GM11168 (cell line): ENCODE measurements at regions not wholly inside any gene's neighbourhood (a gene's known extent, or its start where the extent isn't known, plus 50 kb on each side); places are given as distances from the start of the nearest gene placed in this dataset.
"Not testable (repeated sequence)": the region's sequence is repeated elsewhere in the genome, so short reads cannot be mapped to it uniquely, and the experiment has no call there.

Experiments used
- in situ Hi-C: fragments of 300-500 bp; cut with MboI; formaldehyde crosslinking; loops from one replicate; pipeline ENCODE4 v1.12.0; 2022; ENCODE audit warnings: low sequenced_read_pairs; ENCODE audit not compliant: unreplicated experiment

DNA sequence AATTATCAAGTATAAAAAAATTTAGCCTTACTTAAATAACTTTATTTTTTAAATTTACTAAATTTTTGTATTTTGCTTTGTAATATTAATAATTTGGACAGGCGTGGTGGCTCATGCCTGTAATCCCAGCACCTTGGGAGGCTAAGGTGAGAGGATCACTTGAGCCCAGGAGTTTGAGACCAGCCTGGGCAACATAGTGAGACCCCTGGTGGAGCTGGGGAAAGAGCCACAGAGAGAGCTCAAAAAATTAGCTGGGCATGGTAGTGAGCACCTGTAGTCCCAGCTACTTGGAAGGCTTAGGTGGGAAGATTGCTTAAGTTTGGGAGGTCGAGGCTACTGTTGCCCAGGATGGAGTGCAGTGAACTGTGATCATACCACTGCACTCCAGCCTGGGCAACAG, 143.5 kb downstream of the B3GNT2 start:
- in situ Hi-C loops, result no loop called here

- in situ Hi-C loops, result no loop called here
Measured at GRCh38 chr2:62338111-62338510, 142.2 kb downstream of the B3GNT2 start.

GRCh38 chr2:62337403-62337802, 141.5 kb downstream of the B3GNT2 start:
- in situ Hi-C loops, result no loop called here

GRCh38 chr2:62335612-62336011, 139.7 kb downstream of the B3GNT2 start:
- in situ Hi-C loops, result no loop called here

DNA sequence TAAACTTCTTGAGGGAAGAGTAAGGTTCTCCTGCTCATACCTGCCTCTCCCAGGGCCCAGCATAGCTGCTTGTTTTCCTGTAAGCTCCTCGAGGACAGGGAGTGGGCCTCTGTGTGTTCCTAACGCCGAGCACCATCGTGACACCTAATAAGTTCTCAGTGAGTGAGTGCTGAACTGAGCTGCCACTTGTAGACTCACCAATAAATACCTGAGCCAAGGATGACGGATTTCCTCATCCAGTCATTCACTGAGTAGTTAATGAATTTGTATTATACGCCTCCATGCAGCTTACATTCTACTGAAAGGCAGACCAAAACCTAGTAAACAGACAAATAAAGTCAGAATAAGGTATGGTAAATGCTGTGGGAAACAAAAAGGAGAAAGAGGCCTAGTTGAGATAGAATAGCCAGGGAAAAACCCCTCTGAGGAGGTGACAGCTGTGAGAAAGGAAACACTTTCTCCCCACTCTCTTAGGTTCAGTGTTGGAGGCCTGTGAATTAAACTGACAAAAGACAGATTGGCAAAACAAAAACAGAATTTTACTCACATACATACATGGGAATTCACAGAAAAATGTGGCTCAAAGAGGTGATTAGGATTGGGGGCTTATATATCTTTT, 138.6 kb downstream of the B3GNT2 start:
- in situ Hi-C loops, result no loop called here

- in situ Hi-C loops, result no loop called here
Measured at GRCh38 chr2:62334009-62334408, 138.1 kb downstream of the B3GNT2 start.

DNA sequence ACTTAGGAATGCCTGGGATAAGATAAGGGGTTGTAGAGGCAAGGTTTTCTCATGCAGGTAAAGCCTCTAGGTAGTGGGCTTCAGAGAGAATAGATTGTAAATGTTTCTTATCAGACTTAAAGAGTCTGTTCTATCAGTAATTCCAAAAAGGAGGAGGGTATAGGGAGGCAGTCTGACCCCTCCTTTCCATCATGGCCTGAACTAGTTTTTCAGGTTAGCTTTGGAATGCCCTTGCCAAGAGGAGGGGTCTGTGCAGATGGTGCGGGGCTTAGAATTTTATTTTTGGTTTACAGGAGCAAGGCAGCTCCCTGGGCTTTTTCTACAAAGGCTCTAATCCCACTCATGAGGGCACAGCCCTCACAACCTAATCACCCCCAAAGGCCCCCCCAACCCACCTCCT, 135.0 kb downstream of the B3GNT2 start:
- in situ Hi-C loops, result no loop called here

- in situ Hi-C loops, result no loop called here
Measured at GRCh38 chr2:62329797-62330196, 133.9 kb downstream of the B3GNT2 start.

DNA sequence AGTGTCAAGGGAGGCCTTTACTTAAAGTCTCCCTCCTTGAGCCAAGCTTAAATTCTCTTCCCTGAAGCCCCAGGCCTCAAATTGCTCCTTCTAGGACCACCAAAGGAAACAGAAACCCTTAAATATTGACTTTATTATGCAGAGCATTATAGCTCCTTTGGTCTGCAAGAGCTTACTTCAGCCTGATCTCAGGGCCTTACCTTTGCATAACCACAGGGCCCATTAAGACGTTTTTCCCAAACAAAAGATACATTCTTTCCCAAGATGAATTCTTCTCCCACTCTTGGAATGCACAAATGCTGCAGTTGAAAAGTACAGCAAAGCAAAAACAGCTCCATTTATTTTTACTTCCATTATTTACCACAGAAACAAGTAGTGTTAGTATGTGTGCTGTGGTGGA, 130.8 kb downstream of the B3GNT2 start:
- in situ Hi-C loops, result no loop called here

GRCh38 chr2:62325398-62325797, 129.5 kb downstream of the B3GNT2 start:
- in situ Hi-C loops, result no loop called here

GRCh38 chr2:62321380-62322289, 125.7 kb downstream of the B3GNT2 start:
- in situ Hi-C loops, result no loop called here

GRCh38 chr2:62320657-62321357, 124.9 kb downstream of the B3GNT2 start:
- in situ Hi-C loops, result no loop called here

- in situ Hi-C loops, result not testable (repeated sequence)
Measured at GRCh38 chr2:62320137-62320536, 124.2 kb downstream of the B3GNT2 start.

GRCh38 chr2:62319070-62319469, 123.2 kb downstream of the B3GNT2 start:
- in situ Hi-C loops, result no loop called here

GRCh38 chr2:62315476-62315875, 119.6 kb downstream of the B3GNT2 start:
- in situ Hi-C loops, result no loop called here

- in situ Hi-C loops, result no loop called here
Measured at GRCh38 chr2:62314291-62314690, 118.4 kb downstream of the B3GNT2 start.

DNA sequence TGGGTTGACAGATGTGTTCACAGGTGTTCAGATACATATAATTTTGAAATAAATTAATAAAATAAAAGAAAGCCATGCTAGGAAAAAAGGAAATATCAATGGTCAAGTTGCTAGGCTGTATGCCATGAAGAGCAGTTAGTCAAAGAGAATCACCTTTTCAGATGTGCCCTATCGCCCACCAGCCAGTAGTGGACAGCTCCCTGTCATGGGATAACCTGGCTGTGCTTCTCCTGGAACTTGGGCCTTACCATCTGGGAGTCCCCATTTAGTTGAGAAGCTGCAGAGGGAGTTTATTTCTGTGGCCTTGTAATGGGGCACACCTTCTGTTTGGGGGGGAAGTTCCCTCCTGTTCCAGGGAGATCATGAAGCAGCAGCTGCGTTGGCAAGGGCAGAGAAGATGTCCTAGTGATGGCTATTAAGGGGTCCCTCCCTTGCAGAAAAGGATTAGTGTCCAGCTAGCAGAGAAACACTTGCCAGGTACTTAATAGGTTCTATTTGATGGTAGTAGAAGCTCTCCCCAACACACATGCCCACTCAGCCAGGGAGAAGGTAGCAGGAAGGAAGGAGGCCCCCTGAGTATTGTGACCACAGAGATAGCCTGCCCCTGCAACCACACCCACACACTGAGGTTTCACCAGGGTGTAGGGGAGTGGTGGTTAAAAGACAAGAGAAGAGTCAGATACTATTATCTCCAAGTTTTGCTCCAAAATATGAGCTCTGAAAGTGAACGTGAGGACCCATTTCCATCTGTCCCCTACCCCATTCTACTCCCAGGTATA, 117.7 kb downstream of the B3GNT2 start:
- in situ Hi-C loops, result no loop called here

- in situ Hi-C loops, result no loop called here
Measured at GRCh38 chr2:62309465-62310091, 113.7 kb downstream of the B3GNT2 start.

GRCh38 chr2:62309081-62309464, 113.2 kb downstream of the B3GNT2 start:
- in situ Hi-C loops, result no loop called here
